Omental fat pad (tissue), 3 donors: ENCODE measurements at regions not wholly inside any gene's neighbourhood (a gene's known extent, or its start where the extent isn't known, plus 50 kb on each side); places are given as distances from the start of the nearest gene placed in this dataset.
A peak's percentile ranks its signal among the peaks of the same experiment; 100 is the strongest.

Experiments
- ATAC-seq: fragments of 150-250 bp; one replicate; pipeline ENCODE4 v1.9.1; 2016; ENCODE audit warnings: mild to moderate bottlenecking, moderate library complexity; ENCODE audit not compliant: low FRiP score
- DNase-seq: peaks from one replicate; pipeline ENCODE4 v3.0.0-alpha.2; 2019; ENCODE audit warnings: low spot score
- CTCF ChIP-seq, 3 donors: fragments of 450-650 bp; IDR thresholded peaks; one replicate each; pipeline ENCODE4 v1.5.1; 2016 to 2017; ENCODE audit warnings: antibody characterized with exemption in 3 of 3, mild to moderate bottlenecking in 3 of 3, moderate library complexity in 2 of 3

DNA sequence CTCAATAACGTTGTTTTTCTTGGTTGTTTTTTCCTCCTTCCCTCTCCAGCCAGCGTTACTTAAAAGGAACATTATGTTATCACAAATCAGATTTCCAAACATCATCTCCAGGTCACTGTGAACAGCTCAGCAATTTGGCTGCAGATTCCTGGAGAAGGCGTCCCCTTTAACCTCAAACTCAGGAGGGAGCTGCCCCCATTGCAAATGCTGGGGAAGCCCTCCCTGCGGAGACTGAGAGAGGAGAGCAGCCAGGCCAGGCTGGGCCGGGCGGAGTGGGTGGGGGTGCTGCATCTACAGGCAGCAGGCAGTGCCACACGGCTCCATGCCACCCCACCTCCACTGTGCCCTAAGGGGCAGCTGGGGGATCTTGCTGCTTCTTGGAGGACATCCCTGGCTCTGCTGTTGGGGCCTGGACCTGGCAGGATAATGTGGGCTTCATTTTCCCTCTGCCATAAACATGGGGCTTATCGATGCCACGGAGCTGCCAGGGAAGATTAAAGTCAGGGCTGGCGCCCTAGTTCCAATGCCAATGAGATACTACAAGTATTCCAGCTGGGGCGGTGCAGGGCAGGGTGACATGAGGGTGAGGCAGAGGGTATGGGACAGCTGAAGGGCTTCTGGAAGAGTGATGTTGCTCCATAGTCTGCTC lies 148.8 kb downstream of the PJA1 start:
- ATAC-seq (no peak), DNase-seq (no peak)
- TF ChIP-seq CTCF (IDR thresholded peaks at IDR 0.05): no peak

GRCh38 chrX:69015564-69016292 lies 149.5 kb downstream of the PJA1 start:
- DNase-seq: peak; percentile 20
- ATAC-seq: no peak
- no peak for TF ChIP-seq CTCF (IDR thresholded peaks at IDR 0.05)

DNA sequence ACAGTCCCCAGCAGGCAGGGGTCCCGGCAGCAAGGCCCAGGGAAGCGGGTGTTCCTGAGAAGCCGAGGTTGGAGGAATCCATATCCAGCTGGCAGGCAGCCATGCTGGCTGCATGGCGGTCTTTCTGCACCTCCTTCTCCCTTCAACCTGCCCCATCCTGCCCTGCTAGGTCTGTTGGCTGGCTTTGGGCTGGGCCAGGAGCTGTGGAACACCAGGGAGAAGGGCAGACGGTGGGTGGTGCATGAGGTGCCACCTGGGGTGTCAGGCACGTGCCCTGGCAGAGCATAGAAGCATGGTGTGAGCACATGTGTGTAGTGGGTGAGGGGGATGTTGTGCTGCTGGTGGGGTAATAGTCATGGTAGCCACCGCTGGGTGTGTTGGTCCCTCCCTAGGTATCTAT lies 150.1 kb downstream of the PJA1 start:
- ATAC-seq (no peak), DNase-seq (peak; percentile 21)
- no peak for TF ChIP-seq CTCF (IDR thresholded peaks at IDR 0.05)

- peak; percentile 64 for ATAC-seq
- TF ChIP-seq CTCF (IDR thresholded peaks at IDR 0.05): no peak
Measured at GRCh38 chrX:69014200-69014599, 151.1 kb downstream of the PJA1 start.

DNA sequence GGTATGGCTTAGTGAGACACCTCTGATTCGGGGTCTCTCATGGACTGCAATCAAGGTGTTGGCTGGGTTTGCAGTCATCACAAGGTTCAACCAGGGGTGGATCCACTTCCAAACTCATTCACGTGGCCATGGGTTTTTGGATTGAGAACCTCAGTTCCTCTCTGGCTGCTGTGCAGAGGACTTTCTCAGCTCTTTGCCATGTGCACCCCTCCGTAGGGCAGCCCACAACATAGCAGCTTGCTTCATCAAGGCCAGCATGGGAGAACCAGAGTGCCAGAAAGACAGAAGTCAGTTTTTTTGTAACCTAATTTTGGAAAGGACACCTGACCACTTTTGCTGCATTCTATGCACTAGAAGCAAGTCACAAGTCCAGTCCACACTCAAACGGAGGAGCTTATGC lies 154.9 kb downstream of the PJA1 start:
- ATAC-seq (no peak), DNase-seq (no peak)
- no peak for TF ChIP-seq CTCF (IDR thresholded peaks at IDR 0.05)

More at GRCh38 chrX:69014200-69014599, 151.1 kb downstream of the PJA1 start:
- peak; percentile 20 for DNase-seq

GRCh38 chrX:69000877-69001276 lies 164.4 kb downstream of the PJA1 start:
- ATAC-seq (no peak), DNase-seq (no peak)
- no peak for TF ChIP-seq CTCF (IDR thresholded peaks at IDR 0.05)

- DNase-seq (no peak), ATAC-seq (no peak)
- no peak for TF ChIP-seq CTCF (IDR thresholded peaks at IDR 0.05)
Measured at GRCh38 chrX:68999931-69000330, 165.3 kb downstream of the PJA1 start.
